Vagina (tissue), 2 donors: ENCODE measurements at regions not wholly inside any gene's neighbourhood (a gene's known extent, or its start where the extent isn't known, plus 50 kb on each side); places are given as distances from the start of the nearest gene placed in this dataset.

ENCODE experiments used
- DNase-seq, 2 donors: peaks; one replicate each; pipeline ENCODE4 v3.0.0-alpha.2; 2017; ENCODE audit errors: extremely low spot score in 2 of 2
- H3K27ac ChIP-seq: fragments of 200-600 bp; sonication (generic); one replicate; pipeline ENCODE4 v1.5.1; 2019
- H3K27me3 ChIP-seq: fragments of 200-600 bp; sonication (generic); one replicate; pipeline ENCODE4 v1.5.1; 2019
- H3K36me3 ChIP-seq, 2 donors: fragments of 200-600 bp; sonication (generic); one replicate each; pipeline ENCODE4 v1.5.1; 2017 to 2019
- H3K4me1 ChIP-seq: fragments of 200-600 bp; sonication (generic); one replicate; pipeline ENCODE4 v1.5.1; 2019
- H3K4me3 ChIP-seq, 2 donors: fragments of 200-600 bp; sonication (generic); 1 replicate in 1 of 2; 2 replicates in 1 of 2; pipeline ENCODE4 v1.5.1; 2016 to 2019
- H3K9me3 ChIP-seq: fragments of 200-600 bp; sonication (generic); one replicate; pipeline ENCODE4 v1.5.1; 2019
- CTCF ChIP-seq, 3 experiments: fragments of 450-650 bp in 2 of 3; fragments of 200-600 bp in 1 of 3; sonication (generic) in 1 of 3; IDR thresholded peaks; one replicate each; pipeline ENCODE4 v1.5.1; 2017 to 2019; ENCODE audit warnings: antibody characterized with exemption in 3 of 3, mild to moderate bottlenecking in 2 of 3, moderate library complexity in 2 of 3
- POLR2A ChIP-seq, 2 donors: fragments of 450-650 bp; IDR thresholded peaks; one replicate each; pipeline ENCODE4 v1.6.1; 2017; ENCODE audit warnings: antibody characterized with exemption in 2 of 2, mild to moderate bottlenecking in 2 of 2, moderate library complexity in 2 of 2
- POLR2AphosphoS5 ChIP-seq, 2 donors: sonication (generic); formaldehyde crosslinking; IDR thresholded peaks; one replicate each; pipeline ENCODE4 v1.9.0; 2017; ENCODE audit warnings: antibody characterized with exemption in 2 of 2, mild to moderate bottlenecking in 2 of 2, low read depth in 1 of 2; ENCODE audit not compliant: insufficient read depth in 1 of 2
- intact Hi-C: fragments of 100-400 bp; cut with DNase I; formaldehyde crosslinking; loops from one replicate; pipeline ENCODE4 v1.15.1; 2023

- intact Hi-C loops, result no loop called here
- no peaks in the 10 kb centered on the region for H3K27me3 ChIP-seq
- H3K4me3 ChIP-seq, result no peak overlapping the region
- H3K4me1 ChIP-seq, result no peaks in the 10 kb centered on the region
- no peaks in the 10 kb centered on the region for H3K36me3 ChIP-seq
- no peak for DNase-seq
- no peak overlapping the region for H3K27ac ChIP-seq
- no peak for TF ChIP-seq CTCF (IDR thresholded peaks at IDR 0.05)
- no peak for TF ChIP-seq POLR2AphosphoS5 (IDR thresholded peaks at IDR 0.05; ENCODE audit: insufficient read depth in 1 of 2, low read depth in 1 of 2)
- no peak for TF ChIP-seq POLR2A (IDR thresholded peaks at IDR 0.05)
- H3K9me3 ChIP-seq, result no peaks in the 10 kb centered on the region
Measured at GRCh38 chr14:44576356-44576755, 69.3 kb upstream of the FSCB start.

GRCh38 chr14:44567997-44568396 lies 60.9 kb upstream of the FSCB start:
- Histone ChIP-seq H3K27ac (no peak overlapping the region), H3K9me3 (no peaks in the 10 kb centered on the region), H3K4me1 (no peaks in the 10 kb centered on the region), H3K36me3 (no peaks in the 10 kb centered on the region), H3K4me3 (no peak overlapping the region), H3K27me3 (no peaks in the 10 kb centered on the region)
- TF ChIP-seq POLR2AphosphoS5 (IDR thresholded peaks at IDR 0.05; ENCODE audit: insufficient read depth in 1 of 2, low read depth in 1 of 2) (no peak), CTCF (IDR thresholded peaks at IDR 0.05) (no peak), POLR2A (IDR thresholded peaks at IDR 0.05) (no peak)
- DNase-seq, result no peak
- intact Hi-C loops, result no loop called here

- no peak for DNase-seq
- no peak for TF ChIP-seq POLR2A (IDR thresholded peaks at IDR 0.05)
- no peak for TF ChIP-seq POLR2AphosphoS5 (IDR thresholded peaks at IDR 0.05; ENCODE audit: insufficient read depth in 1 of 2, low read depth in 1 of 2)
- no peak for TF ChIP-seq CTCF (IDR thresholded peaks at IDR 0.05)
- Histone ChIP-seq H3K4me1 (no peaks in the 10 kb centered on the region), H3K27me3 (no peaks in the 10 kb centered on the region), H3K4me3 (no peak overlapping the region), H3K36me3 (no peaks in the 10 kb centered on the region), H3K27ac (no peak overlapping the region), H3K9me3 (no peaks in the 10 kb centered on the region)
- intact Hi-C loops, result no loop called here
Measured at GRCh38 chr14:44565968-44566367, 58.9 kb upstream of the FSCB start.

- Histone ChIP-seq H3K4me1 (no peaks in the 10 kb centered on the region), H3K9me3 (no peaks in the 10 kb centered on the region), H3K4me3 (no peak overlapping the region), H3K27ac (no peak overlapping the region), H3K36me3 (no peaks in the 10 kb centered on the region), H3K27me3 (no peaks in the 10 kb centered on the region)
- no peak for TF ChIP-seq CTCF (IDR thresholded peaks at IDR 0.05)
- TF ChIP-seq POLR2AphosphoS5 (IDR thresholded peaks at IDR 0.05; ENCODE audit: insufficient read depth in 1 of 2, low read depth in 1 of 2), result no peak
- no peak for TF ChIP-seq POLR2A (IDR thresholded peaks at IDR 0.05)
- no peak for DNase-seq
- intact Hi-C loops, result no loop called here
Measured at GRCh38 chr14:44564908-44565307, 57.8 kb upstream of the FSCB start.
